Activated effector memory CD4-positive, alpha-beta T cell treated with Interleukin-2 at 50 U/mL for 16 hours (primary cell): ENCODE measurements at regions not wholly inside any gene's neighbourhood (a gene's known extent, or its start where the extent isn't known, plus 50 kb on each side); places are given as distances from the start of the nearest gene placed in this dataset.
"Not testable (repeated sequence)": the region's sequence is repeated elsewhere in the genome, so short reads cannot be mapped to it uniquely, and the experiment has no call there.

Source experiments
- DNase-seq: peaks from one replicate; pipeline ENCODE4 v3.0.0-alpha.2; 2020

DNA sequence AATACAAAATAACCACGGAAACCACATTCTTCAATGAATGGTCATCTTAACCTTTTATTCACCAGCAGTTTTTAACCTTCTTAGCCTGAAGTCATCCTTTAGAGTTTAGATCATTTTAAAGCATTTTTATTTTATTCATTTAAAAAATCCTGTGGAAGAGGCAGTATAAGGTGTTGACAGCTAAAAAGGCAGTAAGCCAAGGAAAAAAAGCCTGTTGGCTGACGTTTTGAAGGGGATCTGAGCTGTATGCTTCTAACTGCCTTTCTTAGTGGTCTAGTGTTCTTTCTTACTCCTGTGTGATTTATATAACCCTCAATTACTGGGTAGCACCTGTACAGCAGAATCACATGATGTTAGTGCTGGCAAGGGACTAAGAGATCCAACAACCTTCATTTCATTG lies 438.3 kb upstream of the SEL1L start:
- no peak for DNase-seq

DNA sequence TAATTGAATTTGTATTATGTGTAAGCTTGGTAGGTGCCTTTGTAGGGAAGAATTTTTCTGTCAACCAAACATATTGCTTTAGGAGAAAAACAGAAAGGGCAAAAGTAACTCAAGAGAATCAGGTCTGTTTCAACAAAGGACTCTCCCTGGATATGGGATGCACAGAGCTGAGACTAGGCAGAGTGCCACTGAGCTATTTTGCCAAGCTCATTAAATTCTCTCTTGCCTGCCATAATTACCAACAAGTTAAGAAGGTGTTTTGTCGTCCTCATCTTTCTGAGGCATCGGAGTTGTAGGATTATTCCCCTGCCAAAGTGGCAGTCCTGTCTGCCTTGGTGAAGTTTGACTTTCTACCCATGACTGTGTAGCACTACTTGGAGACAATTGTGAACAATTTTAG lies 438.9 kb upstream of the SEL1L start:
- no peak for DNase-seq

GRCh38 chr14:81974543-81974942 lies 440.9 kb upstream of the SEL1L start:
- no peak for DNase-seq

- DNase-seq, result no peak
Observed at GRCh38 chr14:81980601-81981306, 447.1 kb upstream of the SEL1L start.

GRCh38 chr14:81981307-81981675 lies 447.6 kb upstream of the SEL1L start:
- no peak for DNase-seq

- no peak for DNase-seq
Observed at GRCh38 chr14:81982046-81982445, 448.4 kb upstream of the SEL1L start.

- DNase-seq, result no peak
Observed at GRCh38 chr14:81986005-81986404, 452.4 kb upstream of the SEL1L start.

DNA sequence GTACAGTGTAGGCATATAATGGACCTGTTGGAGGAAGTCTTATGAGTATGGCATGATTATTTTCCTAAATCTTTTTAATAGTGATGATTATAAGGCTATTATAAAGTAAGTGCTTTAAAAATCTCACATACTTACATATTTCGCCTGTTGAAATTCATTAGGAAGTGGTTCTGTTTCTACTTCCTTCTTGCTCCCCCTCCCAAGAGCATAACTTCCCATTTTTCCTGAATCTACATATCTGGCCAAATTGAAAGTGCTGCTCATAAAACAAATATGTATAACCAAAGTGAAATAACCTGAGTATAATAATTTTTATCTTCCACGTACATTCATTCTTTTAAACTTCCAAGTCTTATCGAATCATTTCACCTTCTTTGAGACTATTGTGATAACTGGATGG lies 455.6 kb upstream of the SEL1L start:
- no peak for DNase-seq

- DNase-seq, result no peak
Observed at GRCh38 chr14:81990312-81990761, 456.7 kb upstream of the SEL1L start.

GRCh38 chr14:81991998-81992397 lies 458.3 kb upstream of the SEL1L start:
- no peak for DNase-seq

GRCh38 chr14:81993432-81993831 lies 459.8 kb upstream of the SEL1L start:
- no peak for DNase-seq

- DNase-seq, result no peak
Observed at GRCh38 chr14:82003426-82003825, 469.8 kb upstream of the SEL1L start.

- no peak for DNase-seq
Observed at GRCh38 chr14:82009076-82009475, 475.4 kb upstream of the SEL1L start.

DNA sequence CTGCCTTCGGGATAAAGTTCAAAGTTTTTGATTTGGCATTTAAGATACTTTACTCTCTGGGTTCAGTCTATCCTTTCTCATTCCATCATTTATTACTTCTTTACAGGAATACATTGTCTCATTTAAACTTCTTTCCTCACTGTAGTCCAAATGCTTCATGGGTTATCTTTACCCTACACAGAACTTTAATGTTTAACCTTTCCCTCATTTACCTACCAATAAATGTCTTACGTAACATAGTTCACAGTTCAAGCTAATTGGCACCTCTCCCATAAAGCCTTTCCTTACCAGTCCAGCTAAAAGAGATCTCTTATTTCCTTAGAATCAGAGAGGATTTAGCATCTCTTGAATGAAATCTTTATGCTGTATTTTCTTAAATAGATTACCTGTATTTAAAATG lies 476.3 kb upstream of the SEL1L start:
- DNase-seq, result no peak

- no peak for DNase-seq
Observed at GRCh38 chr14:82011460-82011859, 477.8 kb upstream of the SEL1L start.

DNA sequence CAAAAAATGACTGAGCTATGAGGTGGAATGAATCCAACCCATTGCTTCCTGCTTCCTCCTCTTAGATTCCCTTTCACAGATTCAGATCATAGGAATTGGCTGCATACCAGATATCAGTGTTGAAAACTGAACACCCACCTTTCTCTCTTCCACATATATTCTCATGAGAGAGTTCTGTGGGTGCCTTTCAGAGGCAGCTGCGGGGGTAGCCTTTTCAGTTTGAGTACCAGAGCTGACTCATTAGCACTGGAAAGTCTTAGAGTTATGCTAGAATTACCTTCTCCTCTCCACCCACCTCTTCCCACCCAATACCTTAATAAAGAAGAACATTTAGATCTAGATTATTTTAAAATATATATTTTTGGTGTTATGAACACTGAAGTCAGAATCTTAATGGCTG lies 495.4 kb upstream of the SEL1L start:
- DNase-seq, result no peak

DNA sequence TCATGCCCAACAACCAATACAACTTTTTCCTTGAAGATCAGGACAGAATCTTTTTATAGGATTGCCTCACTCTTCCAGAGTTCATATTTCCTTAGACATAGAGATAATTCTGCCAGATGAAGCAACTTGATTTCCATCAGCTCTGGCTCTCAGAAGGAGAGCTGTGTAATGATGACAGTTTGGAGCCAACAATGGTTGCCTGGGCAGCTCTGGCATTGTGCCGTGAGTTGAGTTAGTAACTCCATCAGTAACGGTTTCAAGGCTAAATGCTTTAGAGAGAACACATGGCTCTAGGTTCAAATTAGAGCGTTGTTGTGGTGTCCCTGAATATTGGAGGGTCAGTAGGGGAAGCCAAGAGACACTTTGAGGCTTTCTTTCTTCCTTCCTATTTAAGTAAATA lies 501.7 kb upstream of the SEL1L start:
- no peak for DNase-seq

DNA sequence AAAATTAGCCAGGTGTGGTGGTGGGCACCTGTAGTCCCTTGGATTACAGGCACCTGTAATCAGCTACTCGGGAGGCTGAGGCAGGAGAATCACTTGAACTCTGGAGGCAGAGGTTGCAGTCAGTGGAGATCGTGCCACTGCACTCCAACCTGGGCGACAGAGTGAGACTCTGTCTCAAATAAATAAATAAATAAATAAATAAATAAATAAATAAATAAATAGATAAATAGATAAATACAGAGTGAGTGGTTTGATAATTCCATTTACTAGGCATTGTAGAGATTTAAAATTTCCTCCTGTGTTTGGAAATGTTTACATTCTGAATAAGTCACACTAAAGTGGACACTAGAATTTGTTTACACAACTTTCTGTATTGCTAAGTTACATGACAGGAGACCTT lies 504.4 kb upstream of the SEL1L start:
- DNase-seq, result not testable (repeated sequence)

DNA sequence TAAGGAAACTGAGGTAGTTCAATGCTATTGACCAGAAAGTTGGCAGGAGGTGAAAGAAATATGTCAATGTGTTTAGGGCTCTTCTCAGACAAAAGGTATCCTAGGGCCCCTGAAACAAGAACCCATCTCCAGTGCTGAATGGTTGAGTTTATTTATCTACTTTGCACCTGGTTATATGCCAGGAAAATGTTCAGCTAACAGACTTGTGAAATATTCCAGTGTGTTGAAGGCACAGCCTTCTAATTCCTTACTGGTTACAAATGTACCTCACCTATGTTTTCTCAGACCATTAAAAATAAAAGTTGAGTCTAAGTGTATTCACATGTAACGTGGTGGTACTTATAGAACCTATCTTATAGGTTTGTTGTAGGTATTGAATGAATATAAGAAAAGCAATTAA lies 511.7 kb upstream of the SEL1L start:
- no peak for DNase-seq

GRCh38 chr14:82046512-82047226 lies 513.0 kb upstream of the SEL1L start:
- no peak for DNase-seq

DNA sequence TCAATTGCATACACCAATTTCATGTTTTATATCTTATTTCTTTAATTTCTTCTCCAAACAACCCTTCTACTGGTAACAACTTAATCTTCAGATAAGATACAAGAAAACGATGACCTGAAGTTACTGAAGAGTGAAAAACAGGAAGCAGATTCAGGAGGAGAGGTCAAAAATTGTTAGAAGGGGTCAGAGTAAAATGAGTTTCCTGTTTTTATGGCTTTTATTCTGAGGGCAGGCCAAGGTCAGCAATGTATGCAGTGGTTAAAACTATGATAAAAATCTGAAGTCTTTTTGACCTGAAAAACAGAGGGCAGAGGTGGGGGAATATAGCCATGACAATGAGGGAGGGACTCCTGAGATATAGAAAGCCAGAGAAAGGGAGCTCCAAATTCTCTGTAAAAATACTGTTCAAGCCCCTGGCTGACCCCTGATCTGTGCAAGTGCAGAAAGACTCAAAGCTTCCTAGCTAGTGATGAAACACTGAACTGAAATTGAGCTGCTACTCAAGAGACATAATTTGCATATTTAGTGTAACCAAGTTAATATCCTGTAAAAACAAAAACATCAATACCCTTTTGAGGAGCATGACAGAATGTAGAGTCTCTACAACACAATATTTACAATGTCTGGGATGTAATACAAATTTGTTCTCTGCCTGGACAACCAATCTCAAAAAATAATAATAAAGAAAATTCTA lies 514.3 kb upstream of the SEL1L start:
- DNase-seq, result no peak

DNA sequence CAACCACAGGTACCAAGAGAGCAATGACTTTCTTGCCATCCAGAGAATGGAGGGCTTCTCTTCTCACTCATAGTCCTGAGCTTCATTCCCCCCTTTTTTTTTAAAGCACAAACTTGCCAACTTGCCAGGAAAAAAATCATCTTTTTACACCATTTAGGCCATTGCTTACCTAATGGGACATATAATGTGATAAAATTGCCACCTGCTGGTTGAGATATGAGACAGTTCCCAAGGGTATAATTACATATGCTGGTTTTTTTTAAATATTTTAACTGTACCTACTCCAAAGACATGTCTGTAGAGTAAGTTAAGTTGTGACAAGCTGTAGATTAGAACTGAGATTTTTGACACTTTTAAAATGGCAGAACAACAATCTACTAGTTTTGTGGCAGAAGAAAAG lies 519.1 kb upstream of the SEL1L start:
- DNase-seq, result no peak

DNA sequence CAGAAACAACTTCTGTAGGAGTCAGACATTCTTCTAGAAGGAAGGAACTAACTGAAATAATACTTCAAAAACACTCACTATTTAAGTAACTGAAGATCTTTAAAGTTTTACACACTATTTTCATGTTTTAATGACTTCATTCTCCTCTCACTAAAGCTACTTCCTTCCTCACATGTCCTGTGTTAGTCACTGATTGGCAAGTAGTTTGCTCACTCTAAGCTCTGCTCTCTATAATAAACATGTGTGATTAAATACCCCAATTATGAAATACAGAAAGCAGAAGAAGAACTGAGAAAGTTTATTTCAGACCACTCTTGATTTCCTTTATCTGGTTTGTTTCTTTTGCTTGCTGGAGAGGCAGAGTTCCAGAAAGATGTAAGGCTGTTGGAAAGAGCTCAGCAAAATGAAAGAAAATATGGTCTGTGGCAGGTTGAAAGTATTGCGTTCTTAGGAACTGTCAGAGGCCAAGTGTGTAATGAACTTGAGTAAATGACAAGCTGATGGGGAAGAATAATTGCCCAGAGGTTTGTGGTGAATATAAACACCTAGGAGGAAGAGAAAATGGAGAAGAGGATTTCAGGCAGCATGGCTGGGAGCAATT lies 522.0 kb upstream of the SEL1L start:
- no peak for DNase-seq

DNA sequence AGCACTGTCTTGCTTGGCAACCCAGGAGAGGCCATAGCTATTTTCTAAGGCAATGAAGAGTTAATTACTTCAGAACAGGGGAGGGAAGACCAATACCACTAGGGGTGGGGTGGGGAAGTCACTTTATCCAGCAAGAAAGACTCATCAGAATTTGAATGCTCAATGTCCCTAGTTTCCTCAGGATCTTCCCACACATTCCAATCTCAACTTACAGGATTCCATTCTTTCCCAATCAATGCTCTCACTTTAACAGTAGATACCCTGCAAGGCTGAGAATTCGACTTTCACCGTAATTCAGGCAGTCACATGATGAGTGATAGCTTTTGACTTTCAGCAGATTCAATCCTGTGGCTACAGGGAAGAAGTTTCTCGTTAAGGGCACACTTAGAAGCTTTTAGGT lies 526.6 kb upstream of the SEL1L start:
- DNase-seq, result no peak
